ENCODE measurements at regions not wholly inside any gene's neighbourhood (a gene's known extent, or its start where the extent isn't known, plus 50 kb on each side); places are given as distances from the start of the nearest gene placed in this dataset.

GRCh38 chr4:104750008-104750407 is 255.3 kb upstream of the CXXC4 start:
- H3K9me3 ChIP-seq (ENCODE audit: insufficient read depth, low read length) = no peaks in the 10 kb centered on the region
- H3K4me2 ChIP-seq (ENCODE audit: low read depth, low read length, poor library complexity, severe bottlenecking) = no peak overlapping the region
- no peaks in the 10 kb centered on the region for H3F3A ChIP-seq (ENCODE audit: insufficient read depth)
- TF ChIP-seq EZH2phosphoT487 (conservative IDR thresholded peaks at IDR 0.05; ENCODE audit: low read length) = no peak
- no peak for TF ChIP-seq CTCF (IDR thresholded peaks at IDR 0.05; ENCODE audit: insufficient read depth, low read length, poor library complexity, severe bottlenecking)
- no peaks in the 10 kb centered on the region for H4K20me1 ChIP-seq (ENCODE audit: low read depth, low read length)
- no peak overlapping the region for H2AFZ ChIP-seq (ENCODE audit: low read depth, low read length, severe bottlenecking)
- no peak overlapping the region for H3K27ac ChIP-seq (ENCODE audit: low read depth, low read length)
- no peak overlapping the region for H3K9ac ChIP-seq (ENCODE audit: low read length)
- H3K79me2 ChIP-seq (ENCODE audit: insufficient read depth, low read length) = no peaks in the 10 kb centered on the region
- H3K27me3 ChIP-seq (ENCODE audit: low read length) = no peaks in the 10 kb centered on the region
- no peaks in the 10 kb centered on the region for H3K36me3 ChIP-seq (ENCODE audit: low read length)
- no peaks in the 10 kb centered on the region for H3K9me2 ChIP-seq (replicated peaks; ENCODE audit: insufficient read depth, low read length)
- H3K4me3 ChIP-seq (ENCODE audit: insufficient read depth, low read length, poor library complexity, severe bottlenecking) = no peak overlapping the region

GRCh38 chr4:104751468-104751867 is 256.8 kb upstream of the CXXC4 start:
- TF ChIP-seq EZH2phosphoT487 (conservative IDR thresholded peaks at IDR 0.05; ENCODE audit: low read length) = no peak
- no peak for TF ChIP-seq CTCF (IDR thresholded peaks at IDR 0.05; ENCODE audit: insufficient read depth, low read length, poor library complexity, severe bottlenecking)
- H3K27ac ChIP-seq (ENCODE audit: low read depth, low read length) = no peak overlapping the region
- no peaks in the 10 kb centered on the region for H4K20me1 ChIP-seq (ENCODE audit: low read depth, low read length)
- no peak overlapping the region for H3K4me2 ChIP-seq (ENCODE audit: low read depth, low read length, poor library complexity, severe bottlenecking)
- H3K9me2 ChIP-seq (replicated peaks; ENCODE audit: insufficient read depth, low read length) = no peaks in the 10 kb centered on the region
- H3K9me3 ChIP-seq (ENCODE audit: insufficient read depth, low read length) = no peaks in the 10 kb centered on the region
- no peak overlapping the region for H3K4me3 ChIP-seq (ENCODE audit: insufficient read depth, low read length, poor library complexity, severe bottlenecking)
- no peaks in the 10 kb centered on the region for H3K27me3 ChIP-seq (ENCODE audit: low read length)
- no peak overlapping the region for H3K9ac ChIP-seq (ENCODE audit: low read length)
- no peaks in the 10 kb centered on the region for H3F3A ChIP-seq (ENCODE audit: insufficient read depth)
- no peak overlapping the region for H2AFZ ChIP-seq (ENCODE audit: low read depth, low read length, severe bottlenecking)
- no peaks in the 10 kb centered on the region for H3K79me2 ChIP-seq (ENCODE audit: insufficient read depth, low read length)
- H3K36me3 ChIP-seq (ENCODE audit: low read length) = no peaks in the 10 kb centered on the region

GRCh38 chr4:104752337-104752736 is 257.6 kb upstream of the CXXC4 start:
- H3K9ac ChIP-seq (ENCODE audit: low read length) = no peak overlapping the region
- no peaks in the 10 kb centered on the region for H3K27me3 ChIP-seq (ENCODE audit: low read length)
- H3K36me3 ChIP-seq (ENCODE audit: low read length) = no peaks in the 10 kb centered on the region
- no peaks in the 10 kb centered on the region for H4K20me1 ChIP-seq (ENCODE audit: low read depth, low read length)
- H2AFZ ChIP-seq (ENCODE audit: low read depth, low read length, severe bottlenecking) = no peak overlapping the region
- H3K4me3 ChIP-seq (ENCODE audit: insufficient read depth, low read length, poor library complexity, severe bottlenecking) = no peak overlapping the region
- H3K4me2 ChIP-seq (ENCODE audit: low read depth, low read length, poor library complexity, severe bottlenecking) = no peak overlapping the region
- no peak overlapping the region for H3K27ac ChIP-seq (ENCODE audit: low read depth, low read length)
- no peaks in the 10 kb centered on the region for H3K9me3 ChIP-seq (ENCODE audit: insufficient read depth, low read length)
- H3F3A ChIP-seq (ENCODE audit: insufficient read depth) = no peaks in the 10 kb centered on the region
- no peaks in the 10 kb centered on the region for H3K9me2 ChIP-seq (replicated peaks; ENCODE audit: insufficient read depth, low read length)
- no peaks in the 10 kb centered on the region for H3K79me2 ChIP-seq (ENCODE audit: insufficient read depth, low read length)
- TF ChIP-seq CTCF (IDR thresholded peaks at IDR 0.05; ENCODE audit: insufficient read depth, low read length, poor library complexity, severe bottlenecking) = no peak

GRCh38 chr4:104756837-104757236 is 262.1 kb upstream of the CXXC4 start:
- no peak overlapping the region for H2AFZ ChIP-seq (ENCODE audit: low read depth, low read length, severe bottlenecking)
- H3K36me3 ChIP-seq (ENCODE audit: low read length) = no peaks in the 10 kb centered on the region
- H3K79me2 ChIP-seq (ENCODE audit: insufficient read depth, low read length) = no peaks in the 10 kb centered on the region
- H4K20me1 ChIP-seq (ENCODE audit: low read depth, low read length) = no peaks in the 10 kb centered on the region
- no peaks in the 10 kb centered on the region for H3K9me2 ChIP-seq (replicated peaks; ENCODE audit: insufficient read depth, low read length)
- H3F3A ChIP-seq (ENCODE audit: insufficient read depth) = no peaks in the 10 kb centered on the region
- no peak overlapping the region for H3K4me2 ChIP-seq (ENCODE audit: low read depth, low read length, poor library complexity, severe bottlenecking)
- no peak overlapping the region for H3K27ac ChIP-seq (ENCODE audit: low read depth, low read length)
- no peaks in the 10 kb centered on the region for H3K9me3 ChIP-seq (ENCODE audit: insufficient read depth, low read length)
- no peak for TF ChIP-seq CTCF (IDR thresholded peaks at IDR 0.05; ENCODE audit: insufficient read depth, low read length, poor library complexity, severe bottlenecking)
- TF ChIP-seq EZH2phosphoT487 (conservative IDR thresholded peaks at IDR 0.05; ENCODE audit: low read length) = no peak
- no peak overlapping the region for H3K4me3 ChIP-seq (ENCODE audit: insufficient read depth, low read length, poor library complexity, severe bottlenecking)
- no peaks in the 10 kb centered on the region for H3K27me3 ChIP-seq (ENCODE audit: low read length)
- no peak overlapping the region for H3K9ac ChIP-seq (ENCODE audit: low read length)

Data from SU-DHL-6 (cell line).